PC-3 (cell line): ENCODE measurements at regions not wholly inside any gene's neighbourhood (a gene's known extent, or its start where the extent isn't known, plus 50 kb on each side); places are given as distances from the start of the nearest gene placed in this dataset.
A peak's percentile ranks its signal among the peaks of the same experiment; 100 is the strongest.

ENCODE experiments used
- EZH2phosphoT487 ChIP-seq: fragments of 300-600 bp; sonication (generic); IDR thresholded peaks from 2 replicates; pipeline ENCODE4 v1.6.1; 2018; ENCODE audit warnings: mild to moderate bottlenecking, antibody characterized with exemption, low read length, borderline replicate concordance
- TF ChIP-seq, protein P1 (sequence below): fragments of 300-600 bp; sonication (generic); conservative IDR thresholded peaks from 2 replicates; pipeline ENCODE4 v1.5.1; 2017; ENCODE audit warnings: antibody characterized with exemption, low read depth, mild to moderate bottlenecking, low read length

DNA sequence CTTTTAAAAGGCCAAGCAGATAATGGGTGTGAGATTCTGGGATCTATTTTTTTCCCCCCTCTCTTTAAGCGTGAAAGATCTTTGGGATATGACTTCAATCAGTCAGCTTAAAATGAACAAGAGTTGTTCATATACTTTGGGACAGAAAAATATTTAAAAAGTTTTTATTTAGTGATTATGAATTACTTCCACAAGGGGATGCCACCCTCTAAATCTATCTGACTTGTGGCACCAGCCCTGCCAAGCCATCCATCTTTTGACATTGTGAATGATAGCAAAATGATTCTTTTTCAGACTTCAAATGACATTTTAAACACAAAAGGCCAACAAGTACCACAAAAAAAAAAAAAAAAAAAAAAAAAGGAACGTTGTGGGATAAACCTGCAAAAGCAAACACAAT is 111.0 kb upstream of the HMHB1 start:
- TF ChIP-seq, protein P1, sequence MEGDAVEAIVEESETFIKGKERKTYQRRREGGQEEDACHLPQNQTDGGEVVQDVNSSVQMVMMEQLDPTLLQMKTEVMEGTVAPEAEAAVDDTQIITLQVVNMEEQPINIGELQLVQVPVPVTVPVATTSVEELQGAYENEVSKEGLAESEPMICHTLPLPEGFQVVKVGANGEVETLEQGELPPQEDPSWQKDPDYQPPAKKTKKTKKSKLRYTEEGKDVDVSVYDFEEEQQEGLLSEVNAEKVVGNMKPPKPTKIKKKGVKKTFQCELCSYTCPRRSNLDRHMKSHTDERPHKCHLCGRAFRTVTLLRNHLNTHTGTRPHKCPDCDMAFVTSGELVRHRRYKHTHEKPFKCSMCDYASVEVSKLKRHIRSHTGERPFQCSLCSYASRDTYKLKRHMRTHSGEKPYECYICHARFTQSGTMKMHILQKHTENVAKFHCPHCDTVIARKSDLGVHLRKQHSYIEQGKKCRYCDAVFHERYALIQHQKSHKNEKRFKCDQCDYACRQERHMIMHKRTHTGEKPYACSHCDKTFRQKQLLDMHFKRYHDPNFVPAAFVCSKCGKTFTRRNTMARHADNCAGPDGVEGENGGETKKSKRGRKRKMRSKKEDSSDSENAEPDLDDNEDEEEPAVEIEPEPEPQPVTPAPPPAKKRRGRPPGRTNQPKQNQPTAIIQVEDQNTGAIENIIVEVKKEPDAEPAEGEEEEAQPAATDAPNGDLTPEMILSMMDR: 0 out of 2 replicates have a peak, but pooled peaks have one; percentile 21
- no peak for TF ChIP-seq EZH2phosphoT487
